ENCODE measurements at regions not wholly inside any gene's neighbourhood (a gene's known extent, or its start where the extent isn't known, plus 50 kb on each side); places are given as distances from the start of the nearest gene placed in this dataset.
"Not testable (repeated sequence)": the region's sequence is repeated elsewhere in the genome, so short reads cannot be mapped to it uniquely, and the experiment has no call there.

- not testable (repeated sequence) for TF ChIP-seq CTCF, POLR2A (IDR thresholded peaks at IDR 0.05)
Measured at GRCh38 chr1:224051782-224052181, 62.1 kb upstream of the FBXO28 start.

All from heart left ventricle (tissue), 13 donors.